NT2/D1 (cell line): ENCODE measurements at regions not wholly inside any gene's neighbourhood (a gene's known extent, or its start where the extent isn't known, plus 50 kb on each side); places are given as distances from the start of the nearest gene placed in this dataset.

Source experiments
- SUZ12 ChIP-seq: IDR thresholded peaks from 2 replicates; pipeline ENCODE4 v1.6.1; 2011; ENCODE audit not compliant: insufficient read length, insufficient read depth; ENCODE audit errors: extremely low read depth
- YY1 ChIP-seq: IDR thresholded peaks from 2 replicates; pipeline ENCODE4 v1.6.1; 2011; ENCODE audit not compliant: insufficient read length, insufficient read depth

DNA sequence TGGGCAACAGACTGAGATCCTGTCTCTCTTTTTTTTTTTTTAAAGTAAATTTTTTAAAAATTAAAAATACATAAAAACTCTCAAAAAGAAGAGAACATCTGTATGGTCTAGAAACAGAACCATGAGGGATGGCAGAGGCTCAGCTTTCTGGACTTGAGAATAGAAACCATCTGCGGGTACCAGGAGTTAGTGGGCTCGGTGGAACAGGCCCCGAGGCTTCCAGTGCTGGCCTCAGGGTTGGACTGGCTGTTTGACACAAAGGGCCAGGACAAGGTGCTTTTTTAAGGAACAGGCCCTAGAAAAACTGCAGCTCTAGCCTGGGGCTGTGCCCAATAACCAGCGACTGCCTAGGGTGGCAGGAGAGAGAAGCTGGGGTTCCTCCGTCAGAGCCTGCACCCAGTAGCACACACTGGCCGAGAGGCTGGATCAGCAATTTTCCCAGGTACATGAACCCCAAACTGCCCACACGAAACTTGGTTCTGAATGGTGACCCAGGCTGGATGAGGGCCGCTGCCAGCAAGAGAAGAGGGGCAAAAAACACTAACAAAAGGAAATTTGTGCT is 131.0 kb upstream of the OLIG3 start:
- TF ChIP-seq SUZ12 (no peak), YY1 (no peak)
